ENCODE measurements at regions not wholly inside any gene's neighbourhood (a gene's known extent, or its start where the extent isn't known, plus 50 kb on each side); places are given as distances from the start of the nearest gene placed in this dataset.

DNA sequence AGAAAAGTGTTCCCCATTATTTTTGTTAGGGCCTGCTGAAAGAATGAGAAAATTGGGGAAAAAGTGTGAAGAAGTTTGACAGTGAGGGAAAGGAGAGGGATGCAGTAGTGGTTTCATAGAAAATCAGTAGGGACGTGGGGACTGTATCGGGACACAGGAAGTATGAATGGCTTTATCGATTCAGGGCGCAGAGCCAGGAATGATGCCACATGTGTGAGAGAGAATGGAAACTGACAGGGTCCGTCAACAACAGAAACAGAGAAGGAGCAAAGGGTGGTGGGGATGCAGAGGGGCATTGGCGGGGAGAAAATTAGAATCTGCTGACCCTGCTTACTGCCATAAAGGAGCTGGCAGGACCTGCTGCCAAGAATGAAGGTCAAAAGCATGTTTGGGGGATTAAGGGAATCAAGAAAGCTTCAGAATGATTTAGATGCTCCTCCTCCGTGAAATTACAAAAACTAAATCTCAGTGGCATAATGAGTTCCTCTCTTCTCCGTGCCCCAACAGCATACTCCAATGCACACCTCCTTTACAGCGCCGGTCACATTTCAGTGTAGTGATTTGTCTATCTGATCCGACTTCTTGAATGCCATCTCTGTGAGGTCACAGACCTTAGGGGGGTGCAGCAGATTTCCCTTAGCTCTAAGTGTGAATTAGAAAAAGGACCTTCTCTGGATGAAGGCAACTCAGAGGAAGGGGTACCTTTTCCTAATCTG is 92.6 kb downstream of the EMP1 start:
- ATAC-seq (no peak), DNase-seq (ENCODE audit: low spot score) (no peak)
- Mint-ChIP-seq H3K36me3 (no peaks in the 10 kb centered on the region), H3K27ac (no peak overlapping the region), H3K9me3 (no peaks in the 10 kb centered on the region), H3K27me3 (peaks cover 7 to 32% of the 10 kb centered on the region in 2 donors), H3K4me3 (no peak overlapping the region), H3K4me1 (ENCODE audit: low read depth in 2 of 2) (no peaks in the 10 kb centered on the region)

GRCh38 chr12:13288501-13288900 is 92.0 kb downstream of the EMP1 start:
- Mint-ChIP-seq H3K27me3 (peaks cover 7 to 27% of the 10 kb centered on the region in 2 donors), H3K36me3 (no peaks in the 10 kb centered on the region), H3K27ac (no peak overlapping the region), H3K4me1 (ENCODE audit: low read depth in 2 of 2) (no peaks in the 10 kb centered on the region), H3K9me3 (no peaks in the 10 kb centered on the region), H3K4me3 (no peak overlapping the region)
- DNase-seq (ENCODE audit: low spot score) (no peak), ATAC-seq (no peak)

GRCh38 chr12:13283867-13284266 is 87.3 kb downstream of the EMP1 start:
- no peaks in the 10 kb centered on the region for H3K4me1 Mint-ChIP-seq (ENCODE audit: low read depth in 2 of 2)
- ATAC-seq: no peak
- no peak overlapping the region for H3K27ac Mint-ChIP-seq
- no peaks in the 10 kb centered on the region for H3K36me3 Mint-ChIP-seq
- peaks cover 10 to 23% of the 10 kb centered on the region in 2 donors for H3K27me3 Mint-ChIP-seq
- no peak overlapping the region for H3K4me3 Mint-ChIP-seq
- DNase-seq (ENCODE audit: low spot score): no peak
- H3K9me3 Mint-ChIP-seq: no peaks in the 10 kb centered on the region

- H3K4me1 Mint-ChIP-seq (ENCODE audit: low read depth in 2 of 2): peaks cover 0 to 3% of the 10 kb centered on the region in 2 donors
- no peak for ATAC-seq
- H3K4me3 Mint-ChIP-seq: no peak overlapping the region
- DNase-seq (ENCODE audit: low spot score): no peak
- H3K36me3 Mint-ChIP-seq: no peaks in the 10 kb centered on the region
- H3K9me3 Mint-ChIP-seq: no peaks in the 10 kb centered on the region
- H3K27me3 Mint-ChIP-seq: peaks cover 12 to 15% of the 10 kb centered on the region in 2 donors
- H3K27ac Mint-ChIP-seq: no peak overlapping the region
Measured at GRCh38 chr12:13282861-13283260, 86.3 kb downstream of the EMP1 start.

DNA sequence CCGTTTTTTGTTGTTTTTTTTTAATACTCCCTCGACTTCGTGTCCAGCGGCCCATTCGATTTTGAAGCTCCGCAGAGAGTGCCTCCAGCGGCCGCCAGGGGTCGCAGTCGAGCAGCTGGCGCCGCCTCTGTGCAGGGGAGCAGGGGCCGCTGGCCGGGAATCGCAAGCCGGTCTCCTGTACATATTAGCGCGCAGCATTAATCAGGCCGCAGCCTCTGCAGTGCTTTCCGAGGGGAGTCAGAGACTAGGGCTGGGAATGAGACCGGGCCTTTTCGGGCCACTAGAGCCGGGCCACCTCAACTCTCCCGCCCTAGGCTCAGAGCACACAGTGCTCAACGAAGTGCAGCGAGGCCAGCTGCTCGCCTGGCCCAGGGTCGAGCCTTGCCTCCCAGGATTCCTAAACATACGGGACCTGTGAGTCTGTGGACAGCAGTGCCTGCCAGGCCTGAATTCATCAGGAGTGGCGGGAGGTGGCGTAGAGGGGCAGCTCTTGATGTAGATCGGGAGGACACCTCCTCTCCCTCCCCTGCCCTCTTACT is 81.8 kb downstream of the EMP1 start:
- no peak overlapping the region for H3K4me3 Mint-ChIP-seq
- H3K36me3 Mint-ChIP-seq: no peaks in the 10 kb centered on the region
- DNase-seq (ENCODE audit: low spot score) (peak; percentile 67), ATAC-seq (peak; percentile 64 to 83)
- H3K4me1 Mint-ChIP-seq (ENCODE audit: low read depth in 2 of 2): peaks cover 0 to 3% of the 10 kb centered on the region in 2 donors
- H3K27me3 Mint-ChIP-seq: peaks cover 30% of the 10 kb centered on the region in 2 donors
- H3K9me3 Mint-ChIP-seq: no peaks in the 10 kb centered on the region
- H3K27ac Mint-ChIP-seq: no peak overlapping the region

GRCh38 chr12:13277293-13277692 is 80.8 kb downstream of the EMP1 start:
- H3K27me3 Mint-ChIP-seq: peaks cover 31 to 33% of the 10 kb centered on the region in 2 donors
- DNase-seq (ENCODE audit: low spot score) (no peak), ATAC-seq (no peak)
- H3K27ac Mint-ChIP-seq: no peak overlapping the region
- no peak overlapping the region for H3K4me3 Mint-ChIP-seq
- no peaks in the 10 kb centered on the region for H3K9me3 Mint-ChIP-seq
- H3K36me3 Mint-ChIP-seq: no peaks in the 10 kb centered on the region
- H3K4me1 Mint-ChIP-seq (ENCODE audit: low read depth in 2 of 2): peaks cover 0 to 3% of the 10 kb centered on the region in 2 donors

DNA sequence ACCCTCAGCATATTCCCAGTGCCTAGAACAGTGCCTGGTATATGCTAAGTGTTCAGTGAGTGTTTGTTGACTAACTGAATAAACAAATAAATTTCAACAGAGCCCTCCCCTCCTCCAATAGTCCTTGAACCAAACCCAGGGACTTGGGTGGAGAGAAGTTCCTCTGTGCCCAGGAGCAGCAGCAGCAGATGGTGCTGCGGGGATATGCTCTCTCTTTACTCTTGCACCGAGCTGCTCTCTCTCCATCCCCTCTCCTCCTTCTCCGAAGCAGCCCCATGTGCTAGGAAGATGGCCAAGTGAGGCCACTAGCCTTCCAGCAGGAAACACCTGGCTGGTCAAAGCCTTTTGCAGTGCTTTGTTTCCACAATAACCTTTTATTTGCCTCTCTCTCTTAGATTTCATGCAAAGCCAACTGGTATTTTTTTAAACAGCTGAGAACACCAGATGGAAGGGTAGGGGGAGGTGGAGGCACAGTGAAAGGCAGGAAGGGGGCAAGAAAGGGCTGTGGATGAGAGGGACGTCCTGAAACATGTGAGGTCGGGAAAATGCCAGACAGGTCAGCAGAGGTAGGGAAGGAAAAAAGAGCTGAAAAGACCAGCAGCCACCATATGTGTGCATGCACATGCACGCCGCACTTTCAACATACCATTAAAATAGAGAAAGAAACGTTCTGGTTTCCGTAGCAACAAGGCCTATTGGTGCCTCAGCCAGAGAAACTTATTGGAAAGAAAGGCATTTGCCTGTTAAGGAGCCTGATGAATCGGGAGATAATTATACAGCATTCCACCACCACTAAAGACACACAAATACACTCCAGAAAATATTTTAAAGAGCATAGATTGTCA is 78.9 kb downstream of the EMP1 start:
- no peak overlapping the region for H3K4me3 Mint-ChIP-seq
- no peaks in the 10 kb centered on the region for H3K36me3 Mint-ChIP-seq
- no peak for DNase-seq (ENCODE audit: low spot score)
- H3K4me1 Mint-ChIP-seq (ENCODE audit: low read depth in 2 of 2): peaks cover 0 to 3% of the 10 kb centered on the region in 2 donors
- no peaks in the 10 kb centered on the region for H3K9me3 Mint-ChIP-seq
- ATAC-seq: no peak
- H3K27ac Mint-ChIP-seq: no peak overlapping the region
- peaks cover 41 to 51% of the 10 kb centered on the region in 2 donors for H3K27me3 Mint-ChIP-seq

DNA sequence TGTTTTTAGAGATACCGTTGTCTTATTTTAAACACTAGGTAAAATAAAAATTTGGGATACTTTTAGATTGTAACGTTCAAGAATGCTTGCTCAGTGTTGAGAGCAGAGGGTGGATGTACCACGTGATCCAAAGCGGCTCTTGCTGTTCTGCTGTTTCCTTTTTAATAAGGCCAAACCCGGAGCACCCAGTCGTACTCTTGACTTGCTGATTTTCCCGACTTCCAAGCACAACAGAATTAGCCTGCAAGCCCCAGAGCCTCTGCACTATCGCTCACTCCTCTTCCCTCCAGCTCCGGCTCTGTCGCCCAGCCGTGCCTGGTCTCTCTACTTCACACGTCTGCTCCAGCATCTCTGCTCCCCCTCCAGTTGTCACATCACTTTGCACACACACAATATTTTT is 77.3 kb downstream of the EMP1 start:
- ATAC-seq (no peak), DNase-seq (ENCODE audit: low spot score) (no peak)
- Mint-ChIP-seq H3K27ac (no peak overlapping the region), H3K4me1 (ENCODE audit: low read depth in 2 of 2) (peaks cover 0 to 3% of the 10 kb centered on the region in 2 donors), H3K9me3 (no peaks in the 10 kb centered on the region), H3K27me3 (peaks cover 38 to 51% of the 10 kb centered on the region in 2 donors), H3K36me3 (no peaks in the 10 kb centered on the region), H3K4me3 (no peak overlapping the region)

DNA sequence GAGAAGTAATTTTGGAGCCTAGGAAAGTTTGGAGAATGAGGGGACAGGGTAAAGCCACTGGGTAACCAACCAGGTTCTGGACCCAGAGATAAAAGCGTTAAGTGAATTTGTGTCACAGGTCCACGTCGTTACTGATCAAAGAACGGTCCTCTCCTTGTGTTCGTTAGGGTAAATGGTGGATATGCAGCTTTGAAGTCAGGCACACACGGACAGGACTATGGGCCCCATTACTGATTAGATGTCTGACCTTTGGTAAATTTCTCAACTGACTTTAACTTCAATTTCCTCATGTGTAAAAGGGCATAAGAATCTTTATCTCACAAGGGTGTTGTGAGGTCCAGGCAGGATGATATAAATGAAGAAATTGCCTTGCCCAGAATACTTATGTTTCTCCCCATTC is 76.6 kb downstream of the EMP1 start:
- H3K4me3 Mint-ChIP-seq: no peak overlapping the region
- no peaks in the 10 kb centered on the region for H3K9me3 Mint-ChIP-seq
- H3K27me3 Mint-ChIP-seq: peaks cover 36 to 51% of the 10 kb centered on the region in 2 donors
- DNase-seq (ENCODE audit: low spot score) (no peak), ATAC-seq (no peak)
- no peaks in the 10 kb centered on the region for H3K36me3 Mint-ChIP-seq
- H3K4me1 Mint-ChIP-seq (ENCODE audit: low read depth in 2 of 2): peaks cover 0 to 1% of the 10 kb centered on the region in 2 donors
- H3K27ac Mint-ChIP-seq: no peak overlapping the region

GRCh38 chr12:13270817-13271216 is 74.3 kb downstream of the EMP1 start:
- Mint-ChIP-seq H3K9me3 (no peaks in the 10 kb centered on the region), H3K27me3 (peaks cover 31 to 42% of the 10 kb centered on the region in 2 donors), H3K36me3 (no peaks in the 10 kb centered on the region), H3K4me3 (no peak overlapping the region), H3K27ac (no peak overlapping the region), H3K4me1 (ENCODE audit: low read depth in 2 of 2) (no peaks in the 10 kb centered on the region)
- ATAC-seq: no peak
- no peak for DNase-seq (ENCODE audit: low spot score)
